Mucosa of stomach (tissue), 1 donor: ENCODE measurements at regions not wholly inside any gene's neighbourhood (a gene's known extent, or its start where the extent isn't known, plus 50 kb on each side); places are given as distances from the start of the nearest gene placed in this dataset.

Experiments used
- H3K27me3 ChIP-seq: one replicate; pipeline ENCODE4 v1.7.0; 2013; ENCODE audit warnings: mild to moderate bottlenecking, low read length; ENCODE audit not compliant: control insufficient read depth, insufficient read depth
- H3K36me3 ChIP-seq: one replicate; pipeline ENCODE4 v1.7.0; 2013; ENCODE audit warnings: low read length; ENCODE audit not compliant: control insufficient read depth, insufficient read depth
- H3K4me1 ChIP-seq: one replicate; pipeline ENCODE4 v1.7.0; 2013; ENCODE audit warnings: mild to moderate bottlenecking, low read length; ENCODE audit not compliant: control insufficient read depth, insufficient read depth
- H3K4me3 ChIP-seq: one replicate; pipeline ENCODE4 v1.7.0; 2013; ENCODE audit warnings: low read length
- H3K9ac ChIP-seq: one replicate; pipeline ENCODE4 v1.7.0; 2013; ENCODE audit warnings: mild to moderate bottlenecking, low read length, moderate library complexity
- H3K9me3 ChIP-seq: one replicate; pipeline ENCODE4 v1.7.0; 2013; ENCODE audit warnings: mild to moderate bottlenecking, low read length, moderate library complexity; ENCODE audit not compliant: control insufficient read depth
- donor health status: Pancreatic carcinoma.

DNA sequence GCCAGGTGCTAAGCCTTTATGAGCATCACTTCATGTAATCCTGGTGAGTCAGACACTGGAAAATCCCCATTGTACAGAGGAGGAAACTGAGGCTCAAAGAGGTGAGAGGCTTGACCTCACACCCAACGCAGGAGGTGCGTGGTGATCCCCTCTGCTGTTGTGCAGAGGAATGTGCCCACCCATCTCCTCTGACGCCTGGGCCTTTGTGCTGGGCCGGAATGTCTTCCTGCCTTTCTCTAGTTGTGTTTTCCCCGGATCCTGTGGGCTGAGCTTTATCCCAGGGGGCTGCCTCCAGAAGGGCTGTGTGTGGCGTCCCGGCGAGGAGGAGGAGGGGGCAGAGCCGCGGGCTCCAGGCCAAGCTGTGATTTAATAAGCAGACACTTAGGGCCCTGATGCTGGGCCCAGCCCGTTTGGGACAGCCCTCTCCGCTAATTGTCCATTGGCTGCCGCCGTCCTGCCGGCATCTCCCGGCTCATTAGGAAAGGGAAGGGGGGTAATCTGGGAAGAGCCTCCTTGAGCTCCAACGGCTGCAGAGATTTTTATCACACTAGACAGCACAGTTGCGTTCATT is 653.6 kb downstream of the MED13L start:
- peaks cover 5% of the 10 kb centered on the region for H3K4me1 ChIP-seq
- no peaks in the 10 kb centered on the region for H3K9me3 ChIP-seq
- no peaks in the 10 kb centered on the region for H3K27me3 ChIP-seq
- H3K9ac ChIP-seq = no peak overlapping the region
- no peak overlapping the region for H3K4me3 ChIP-seq
- H3K36me3 ChIP-seq = no peaks in the 10 kb centered on the region

DNA sequence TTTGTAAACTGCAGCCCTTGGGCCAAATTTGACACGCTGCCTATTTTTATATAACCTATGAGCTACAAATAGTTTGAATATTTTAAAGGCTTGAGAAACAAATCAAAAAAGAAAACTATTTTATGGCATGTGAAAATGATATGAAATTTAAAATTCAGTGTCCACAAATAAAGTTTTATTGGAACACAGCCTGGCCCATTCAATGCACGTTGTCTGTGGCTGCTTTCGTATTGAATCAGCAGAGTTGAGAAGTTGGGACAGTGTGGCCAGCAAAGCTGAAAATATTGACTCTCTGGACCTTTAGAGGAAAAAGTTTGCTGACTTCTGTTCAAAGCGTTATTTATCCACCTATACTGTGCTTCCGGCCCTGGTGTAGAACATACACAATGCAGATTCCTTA is 654.2 kb downstream of the MED13L start:
- H3K36me3 ChIP-seq = no peaks in the 10 kb centered on the region
- no peak overlapping the region for H3K9ac ChIP-seq
- no peaks in the 10 kb centered on the region for H3K27me3 ChIP-seq

DNA sequence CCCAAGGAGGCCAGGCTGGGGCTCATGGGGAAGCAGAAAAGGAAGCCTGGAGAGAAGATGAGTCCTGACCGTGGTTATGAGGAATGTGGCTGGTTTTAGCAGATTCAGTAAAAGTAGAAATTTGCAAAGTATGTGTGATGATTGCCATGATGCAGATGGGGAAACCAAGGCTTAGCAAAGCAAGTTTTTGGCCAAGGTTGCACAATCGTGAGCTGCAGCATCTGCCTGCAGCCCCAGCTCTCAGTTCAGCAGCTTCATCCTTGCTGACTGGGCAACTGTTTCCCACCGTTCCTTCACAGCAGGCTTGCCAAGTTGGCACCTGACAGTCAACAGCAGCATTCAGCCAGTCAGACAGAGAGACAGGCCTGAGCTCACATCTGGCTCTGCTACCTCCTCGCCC is 656.7 kb downstream of the MED13L start:
- Histone ChIP-seq H3K9ac (no peak overlapping the region), H3K27me3 (no peaks in the 10 kb centered on the region), H3K4me1 (peaks cover 5% of the 10 kb centered on the region), H3K4me3 (no peak overlapping the region), H3K9me3 (no peaks in the 10 kb centered on the region), H3K36me3 (no peaks in the 10 kb centered on the region)

More for the DNA sequence above, 654.2 kb downstream of the MED13L start:
- Histone ChIP-seq H3K4me1 (peaks cover 5% of the 10 kb centered on the region), H3K4me3 (no peak overlapping the region), H3K9me3 (no peaks in the 10 kb centered on the region)

DNA sequence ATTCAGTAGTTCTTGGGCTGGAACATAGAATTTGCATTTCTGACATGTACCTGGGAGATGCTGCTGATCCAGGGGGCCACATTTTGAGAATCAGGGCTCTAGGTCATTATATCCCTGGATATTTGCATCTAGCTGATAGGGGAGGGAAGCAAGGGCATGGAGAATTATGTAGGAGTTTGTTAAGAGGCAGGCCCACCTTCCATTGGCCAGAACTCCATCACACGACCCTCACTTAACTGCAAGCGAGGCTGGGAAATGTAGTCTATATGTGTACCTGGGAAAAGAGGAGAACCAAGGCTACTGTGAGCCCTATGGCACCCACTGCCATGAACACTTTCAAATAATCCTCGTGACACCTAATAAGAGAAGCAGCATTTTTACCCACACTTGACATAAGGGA is 657.6 kb downstream of the MED13L start:
- H3K4me3 ChIP-seq = no peak overlapping the region
- peaks cover 5% of the 10 kb centered on the region for H3K4me1 ChIP-seq
- no peak overlapping the region for H3K9ac ChIP-seq
- H3K27me3 ChIP-seq = no peaks in the 10 kb centered on the region
- H3K36me3 ChIP-seq = no peaks in the 10 kb centered on the region
- no peaks in the 10 kb centered on the region for H3K9me3 ChIP-seq

DNA sequence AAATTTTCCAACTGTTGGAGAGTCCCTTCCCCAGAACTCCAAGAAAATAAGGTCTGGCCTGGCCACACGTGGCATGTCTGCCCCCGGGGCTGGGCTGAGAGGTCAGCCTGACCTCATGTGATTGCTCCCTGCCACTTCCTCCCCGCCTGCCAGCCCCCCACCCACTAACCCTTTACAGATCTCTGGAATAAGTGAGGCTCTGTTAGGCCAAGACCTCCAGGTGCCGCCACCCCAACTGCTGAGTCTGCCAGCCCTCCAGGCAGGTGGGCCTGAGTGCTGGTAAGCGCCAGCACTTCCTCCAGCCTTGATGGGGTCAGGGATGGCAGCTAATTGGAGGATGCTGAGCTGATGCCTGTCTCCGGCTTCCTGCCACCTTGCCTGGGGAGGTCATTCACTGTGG is 658.4 kb downstream of the MED13L start:
- Histone ChIP-seq H3K4me3 (no peak overlapping the region), H3K36me3 (no peaks in the 10 kb centered on the region), H3K9me3 (no peaks in the 10 kb centered on the region), H3K27me3 (no peaks in the 10 kb centered on the region), H3K9ac (no peak overlapping the region), H3K4me1 (peaks cover 5% of the 10 kb centered on the region)

DNA sequence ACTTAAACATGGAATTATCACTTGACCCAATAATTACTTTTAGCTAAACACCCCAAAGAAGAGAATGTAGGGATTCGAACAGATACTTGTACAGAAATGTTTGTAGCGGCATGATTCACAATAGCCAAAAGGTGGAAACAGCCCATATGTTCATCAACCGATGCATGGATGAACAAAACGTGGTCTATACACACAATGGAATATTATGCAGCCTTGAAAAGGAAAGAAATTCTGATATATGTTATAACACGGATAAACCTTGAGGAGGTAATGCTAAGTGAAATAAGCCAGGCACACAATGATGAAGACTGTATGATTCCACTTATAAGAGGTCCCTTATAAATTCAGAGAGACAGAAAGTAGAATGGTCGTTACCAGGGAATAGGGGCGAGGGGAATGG is 659.4 kb downstream of the MED13L start:
- Histone ChIP-seq H3K4me3 (no peak overlapping the region), H3K9ac (no peak overlapping the region), H3K36me3 (no peaks in the 10 kb centered on the region), H3K9me3 (no peaks in the 10 kb centered on the region), H3K27me3 (no peaks in the 10 kb centered on the region), H3K4me1 (peaks cover 5% of the 10 kb centered on the region)

DNA sequence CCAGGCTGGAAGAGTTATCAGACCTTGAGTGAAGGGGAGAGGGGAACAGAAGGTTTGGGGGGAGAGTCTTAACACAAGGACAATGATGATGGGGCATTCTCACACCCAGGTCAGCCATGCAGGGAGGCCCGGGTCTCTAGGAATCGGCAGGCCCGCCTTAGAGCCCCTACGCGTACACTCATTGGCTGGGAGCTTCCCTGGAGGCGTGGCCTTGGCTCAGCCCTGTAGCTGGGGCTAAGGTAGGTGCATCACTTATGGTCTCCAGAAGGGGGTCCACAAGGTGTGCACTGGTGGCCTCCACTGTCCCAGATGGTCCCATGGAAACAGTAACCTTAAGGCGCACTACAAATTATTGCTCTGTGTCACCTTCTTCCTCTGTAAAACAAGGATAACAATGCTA is 660.1 kb downstream of the MED13L start:
- H3K4me1 ChIP-seq = peaks cover 5% of the 10 kb centered on the region
- no peaks in the 10 kb centered on the region for H3K27me3 ChIP-seq
- no peak overlapping the region for H3K4me3 ChIP-seq
- no peaks in the 10 kb centered on the region for H3K9me3 ChIP-seq
- no peaks in the 10 kb centered on the region for H3K36me3 ChIP-seq
- no peak overlapping the region for H3K9ac ChIP-seq

DNA sequence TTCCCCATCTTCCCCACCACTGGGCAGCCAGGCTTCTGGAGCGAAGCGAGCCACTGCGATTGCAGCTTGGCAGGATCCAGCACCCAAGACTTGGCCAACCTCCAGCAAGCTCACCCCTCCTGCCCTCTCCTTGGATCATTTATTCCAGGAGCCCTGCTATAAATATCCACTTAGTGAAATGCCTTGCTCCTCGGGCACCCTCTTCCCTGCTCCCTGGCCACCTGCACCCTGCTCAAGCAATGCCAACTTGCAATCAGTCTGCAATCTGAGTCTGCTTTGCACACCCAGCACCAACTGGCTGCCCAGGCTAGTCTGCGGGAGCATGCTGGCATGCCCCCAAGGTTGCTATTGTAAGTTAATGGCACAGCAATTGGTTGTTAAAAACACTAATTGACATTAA is 666.0 kb downstream of the MED13L start:
- Histone ChIP-seq H3K9ac (no peak overlapping the region), H3K27me3 (peaks cover under 1% of the 10 kb centered on the region), H3K9me3 (no peaks in the 10 kb centered on the region), H3K4me1 (no peaks in the 10 kb centered on the region), H3K4me3 (no peak overlapping the region), H3K36me3 (no peaks in the 10 kb centered on the region)

DNA sequence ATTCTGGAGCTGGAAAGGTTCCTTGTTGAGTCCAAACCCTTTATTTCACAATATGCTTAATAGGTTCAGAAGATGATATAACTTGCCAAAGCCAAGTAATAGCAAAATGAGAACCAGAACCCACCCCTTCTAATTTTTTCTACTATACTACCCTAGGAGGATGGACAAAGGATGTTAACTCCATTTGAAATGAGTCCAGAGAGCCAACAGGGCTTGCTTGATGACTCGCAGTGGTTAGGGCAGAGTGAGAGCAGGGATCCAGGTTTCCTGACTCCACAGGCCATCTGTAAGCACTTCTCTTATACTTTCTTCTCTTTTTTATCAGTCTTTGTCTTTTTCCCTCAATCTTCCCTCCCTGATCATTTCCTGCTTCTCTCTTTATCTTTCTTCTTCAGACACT is 668.1 kb downstream of the MED13L start:
- Histone ChIP-seq H3K9ac (no peak overlapping the region), H3K9me3 (no peaks in the 10 kb centered on the region), H3K36me3 (no peaks in the 10 kb centered on the region), H3K4me1 (no peaks in the 10 kb centered on the region), H3K4me3 (no peak overlapping the region), H3K27me3 (peaks cover 21% of the 10 kb centered on the region)

DNA sequence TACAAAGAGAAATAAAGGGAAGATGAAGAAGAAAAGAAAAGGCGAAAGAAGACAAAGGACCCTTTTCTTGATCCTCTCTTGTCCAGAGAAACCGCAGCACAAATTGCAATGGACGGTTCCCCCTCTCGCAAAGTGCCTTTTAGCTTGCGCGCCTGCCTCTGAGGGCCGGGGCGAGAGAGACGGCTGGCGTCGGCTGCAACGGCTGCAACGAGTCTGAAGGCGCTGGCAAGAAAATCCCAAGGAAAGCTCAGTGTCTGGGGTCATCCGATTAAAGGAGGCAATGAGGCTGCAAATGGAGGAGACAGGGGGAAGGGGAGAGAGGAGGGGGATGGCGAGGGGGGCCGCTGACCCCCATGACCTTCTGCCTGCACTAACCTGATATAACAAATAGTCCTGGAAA is 671.5 kb downstream of the MED13L start:
- peaks cover 23% of the 10 kb centered on the region for H3K27me3 ChIP-seq

DNA sequence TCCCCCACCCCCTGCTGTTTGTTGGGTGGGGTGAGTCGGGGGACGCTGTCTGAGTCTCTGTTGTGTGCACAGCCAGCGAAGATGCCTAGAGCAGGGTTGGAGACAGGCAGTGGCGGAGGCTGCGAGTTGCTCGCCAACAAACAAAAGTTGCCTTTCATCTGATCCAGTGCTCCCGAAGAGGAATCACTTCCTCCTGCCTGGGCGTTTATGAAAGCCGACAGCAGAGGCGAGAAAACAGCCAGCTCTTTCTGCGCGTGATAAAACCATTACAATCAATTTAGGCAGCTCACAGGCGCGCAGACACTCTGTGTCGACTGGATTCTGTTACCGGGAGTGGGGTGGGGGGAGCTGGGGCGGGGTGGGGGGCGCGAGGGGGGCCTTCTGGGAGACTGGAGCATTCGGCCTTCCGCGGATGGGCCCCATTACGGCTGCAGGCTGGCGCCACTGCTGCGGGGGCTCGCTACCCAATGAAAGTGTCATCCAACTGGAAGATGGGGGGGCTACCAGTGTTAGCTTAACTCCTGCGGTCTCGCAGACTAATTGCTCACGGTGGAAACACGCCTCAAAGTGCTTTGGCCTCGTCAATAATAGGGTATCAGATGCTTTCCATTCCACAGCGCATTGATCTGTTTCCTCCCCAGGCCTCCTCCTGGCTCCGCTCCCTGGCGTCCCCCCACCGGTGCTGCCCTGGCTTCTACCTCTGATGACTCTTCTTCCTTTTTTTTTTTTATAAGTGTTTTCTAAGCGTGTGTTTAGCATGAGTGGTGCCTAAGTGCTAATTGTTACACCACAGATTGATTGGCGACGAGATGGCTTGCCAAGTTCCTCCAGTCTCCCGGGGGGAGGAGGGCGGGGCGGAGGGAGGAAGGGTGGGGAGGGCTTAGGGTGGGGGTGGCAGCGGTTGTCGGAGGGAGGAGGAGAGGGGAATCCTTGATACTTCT is 678.4 kb downstream of the MED13L start:
- H3K36me3 ChIP-seq = no peaks in the 10 kb centered on the region
- H3K27me3 ChIP-seq = peaks cover 14% of the 10 kb centered on the region
- no peak overlapping the region for H3K4me3 ChIP-seq
- no peak overlapping the region for H3K9ac ChIP-seq
- H3K4me1 ChIP-seq = peaks cover 5% of the 10 kb centered on the region
- H3K9me3 ChIP-seq = no peaks in the 10 kb centered on the region

More for the DNA sequence above, 671.5 kb downstream of the MED13L start:
- Histone ChIP-seq H3K9ac (no peak overlapping the region), H3K4me1 (no peaks in the 10 kb centered on the region), H3K4me3 (no peak overlapping the region), H3K36me3 (no peaks in the 10 kb centered on the region), H3K9me3 (no peaks in the 10 kb centered on the region)

DNA sequence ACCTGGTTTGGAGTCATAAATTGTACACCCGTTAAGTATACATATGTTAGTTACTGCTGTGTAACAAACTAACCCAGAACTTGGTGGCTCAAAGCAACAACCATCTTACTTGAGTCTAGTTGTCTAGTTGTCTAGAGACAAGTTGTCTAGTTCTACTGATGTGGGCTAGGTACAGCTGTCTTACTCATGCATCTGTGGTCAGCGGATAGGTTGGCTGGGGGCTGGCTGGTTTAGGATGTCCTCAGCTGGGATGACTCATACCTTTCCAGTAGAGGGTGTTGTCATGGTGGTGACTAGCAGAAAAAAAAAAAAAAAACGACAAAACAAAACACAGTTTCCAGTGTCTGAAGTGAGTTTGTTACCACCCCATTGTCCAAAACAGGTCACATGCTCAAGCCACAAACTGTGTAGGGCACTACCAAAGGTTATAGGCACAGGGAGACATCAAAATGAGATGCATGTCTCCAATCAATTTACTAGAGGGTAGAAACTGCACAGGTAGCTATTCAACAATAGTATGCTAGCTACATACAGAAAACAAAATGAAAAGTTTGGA is 680.3 kb downstream of the MED13L start:
- H3K36me3 ChIP-seq = no peaks in the 10 kb centered on the region
- H3K9me3 ChIP-seq = no peaks in the 10 kb centered on the region
- peaks cover 5% of the 10 kb centered on the region for H3K4me1 ChIP-seq
- H3K4me3 ChIP-seq = no peak overlapping the region
- H3K9ac ChIP-seq = no peak overlapping the region
- H3K27me3 ChIP-seq = peaks cover 14% of the 10 kb centered on the region
